ENCODE measurements at regions not wholly inside any gene's neighbourhood (a gene's known extent, or its start where the extent isn't known, plus 50 kb on each side); places are given as distances from the start of the nearest gene placed in this dataset.
A peak's percentile ranks its signal among the peaks of the same experiment; 100 is the strongest.

DNA sequence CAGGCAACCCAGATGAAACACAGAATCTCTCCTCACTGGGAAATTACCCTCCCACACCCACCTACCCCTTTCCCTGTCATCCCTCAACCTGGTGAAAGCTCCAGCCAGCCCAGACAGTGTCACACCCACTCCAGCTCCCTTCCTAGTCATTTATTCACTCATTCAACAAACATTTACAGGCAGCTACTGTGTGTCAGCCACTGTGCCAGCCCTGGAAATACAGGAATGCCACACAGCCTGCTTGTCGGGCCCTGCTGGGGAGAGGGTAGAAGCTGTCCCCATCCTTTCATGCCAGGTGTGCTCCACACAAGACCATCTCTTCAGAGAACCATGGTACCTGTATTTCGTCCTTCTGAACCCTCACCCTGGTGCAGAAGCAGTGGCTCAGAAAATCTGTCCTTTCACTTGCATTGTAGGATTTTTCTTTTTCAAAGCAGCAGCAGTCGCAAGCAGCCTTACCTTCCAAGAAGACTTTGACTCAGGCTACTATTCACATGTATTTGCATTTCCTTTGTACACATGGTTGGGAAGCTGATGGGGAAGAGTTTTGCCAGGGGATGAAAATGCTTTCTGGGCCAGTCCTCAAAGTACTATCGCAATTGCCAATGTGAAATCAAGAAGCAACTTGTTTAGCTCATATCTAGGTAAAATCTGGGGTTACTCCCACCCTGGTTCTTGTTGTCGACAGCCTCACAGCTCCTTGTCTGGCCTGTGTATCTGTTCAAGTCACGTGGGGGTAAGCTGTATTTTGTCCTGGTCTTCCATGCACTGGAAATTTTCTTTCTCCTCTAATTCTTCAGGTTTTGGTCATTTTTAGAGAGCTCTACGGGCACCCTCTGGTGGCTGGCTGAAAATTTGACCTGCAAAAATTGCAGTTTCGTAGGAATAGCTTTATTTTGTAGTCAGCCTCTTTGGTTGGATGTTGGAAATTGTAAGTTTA is 147.4 kb upstream of the EGLN3 start (continued):
- TF ChIP-seq, protein P1, sequence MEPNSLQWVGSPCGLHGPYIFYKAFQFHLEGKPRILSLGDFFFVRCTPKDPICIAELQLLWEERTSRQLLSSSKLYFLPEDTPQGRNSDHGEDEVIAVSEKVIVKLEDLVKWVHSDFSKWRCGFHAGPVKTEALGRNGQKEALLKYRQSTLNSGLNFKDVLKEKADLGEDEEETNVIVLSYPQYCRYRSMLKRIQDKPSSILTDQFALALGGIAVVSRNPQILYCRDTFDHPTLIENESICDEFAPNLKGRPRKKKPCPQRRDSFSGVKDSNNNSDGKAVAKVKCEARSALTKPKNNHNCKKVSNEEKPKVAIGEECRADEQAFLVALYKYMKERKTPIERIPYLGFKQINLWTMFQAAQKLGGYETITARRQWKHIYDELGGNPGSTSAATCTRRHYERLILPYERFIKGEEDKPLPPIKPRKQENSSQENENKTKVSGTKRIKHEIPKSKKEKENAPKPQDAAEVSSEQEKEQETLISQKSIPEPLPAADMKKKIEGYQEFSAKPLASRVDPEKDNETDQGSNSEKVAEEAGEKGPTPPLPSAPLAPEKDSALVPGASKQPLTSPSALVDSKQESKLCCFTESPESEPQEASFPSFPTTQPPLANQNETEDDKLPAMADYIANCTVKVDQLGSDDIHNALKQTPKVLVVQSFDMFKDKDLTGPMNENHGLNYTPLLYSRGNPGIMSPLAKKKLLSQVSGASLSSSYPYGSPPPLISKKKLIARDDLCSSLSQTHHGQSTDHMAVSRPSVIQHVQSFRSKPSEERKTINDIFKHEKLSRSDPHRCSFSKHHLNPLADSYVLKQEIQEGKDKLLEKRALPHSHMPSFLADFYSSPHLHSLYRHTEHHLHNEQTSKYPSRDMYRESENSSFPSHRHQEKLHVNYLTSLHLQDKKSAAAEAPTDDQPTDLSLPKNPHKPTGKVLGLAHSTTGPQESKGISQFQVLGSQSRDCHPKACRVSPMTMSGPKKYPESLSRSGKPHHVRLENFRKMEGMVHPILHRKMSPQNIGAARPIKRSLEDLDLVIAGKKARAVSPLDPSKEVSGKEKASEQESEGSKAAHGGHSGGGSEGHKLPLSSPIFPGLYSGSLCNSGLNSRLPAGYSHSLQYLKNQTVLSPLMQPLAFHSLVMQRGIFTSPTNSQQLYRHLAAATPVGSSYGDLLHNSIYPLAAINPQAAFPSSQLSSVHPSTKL (CRISPR knock-in tag; IDR thresholded peaks at IDR 0.05): peak; percentile 63
- TF ChIP-seq, protein P2, sequence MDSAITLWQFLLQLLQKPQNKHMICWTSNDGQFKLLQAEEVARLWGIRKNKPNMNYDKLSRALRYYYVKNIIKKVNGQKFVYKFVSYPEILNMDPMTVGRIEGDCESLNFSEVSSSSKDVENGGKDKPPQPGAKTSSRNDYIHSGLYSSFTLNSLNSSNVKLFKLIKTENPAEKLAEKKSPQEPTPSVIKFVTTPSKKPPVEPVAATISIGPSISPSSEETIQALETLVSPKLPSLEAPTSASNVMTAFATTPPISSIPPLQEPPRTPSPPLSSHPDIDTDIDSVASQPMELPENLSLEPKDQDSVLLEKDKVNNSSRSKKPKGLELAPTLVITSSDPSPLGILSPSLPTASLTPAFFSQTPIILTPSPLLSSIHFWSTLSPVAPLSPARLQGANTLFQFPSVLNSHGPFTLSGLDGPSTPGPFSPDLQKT (CRISPR knock-in tag; IDR thresholded peaks at IDR 0.05; ENCODE audit: borderline replicate concordance): no peak
- TF ChIP-seq ZNF274 (CRISPR knock-in tag; IDR thresholded peaks at IDR 0.05) (no peak; the same call in 1 of the 2 replicates), PHB2 (IDR thresholded peaks at IDR 0.05; ENCODE audit: partially characterized antibody) (no peak), ESRRA (CRISPR knock-in tag; IDR thresholded peaks at IDR 0.05; ENCODE audit: low read depth) (no peak; the same call in 1 of the 2 replicates), ZNF546 (CRISPR knock-in tag; conservative IDR thresholded peaks at IDR 0.05) (no peak), ZNF20 (CRISPR knock-in tag; IDR thresholded peaks at IDR 0.05) (no peak), FOXJ3 (CRISPR knock-in tag; IDR thresholded peaks at IDR 0.05; ENCODE audit: borderline replicate concordance) (no peak), PHF21A (CRISPR knock-in tag; IDR thresholded peaks at IDR 0.05) (no peak), NR2F1 (CRISPR knock-in tag; IDR thresholded peaks at IDR 0.05) (no peak; a peak in 1 of 4 replicates), NCOR1 (IDR thresholded peaks at IDR 0.05; ENCODE audit: borderline replicate concordance, low read length) (no peak), REXO4 (CRISPR knock-in tag; IDR thresholded peaks at IDR 0.05; ENCODE audit: borderline replicate concordance) (no peak), ZBTB42 (CRISPR knock-in tag; IDR thresholded peaks at IDR 0.05) (no peak), EED (CRISPR knock-in tag; IDR thresholded peaks at IDR 0.05) (peak; percentile 49; the same call in 1 of the 2 replicates), ZNF790 (CRISPR knock-in tag; IDR thresholded peaks at IDR 0.05; ENCODE audit: borderline replicate concordance) (no peak), HHEX (CRISPR knock-in tag; IDR thresholded peaks at IDR 0.05) (no peak), MEIS1 (CRISPR knock-in tag; IDR thresholded peaks at IDR 0.05; ENCODE audit: borderline replicate concordance) (0 out of 2 replicates have a peak, but pooled peaks have one; percentile 57), ZNF253 (CRISPR knock-in tag; IDR thresholded peaks at IDR 0.05; ENCODE audit: borderline replicate concordance) (peak; percentile 33; the same call in 1 of the 2 replicates)
- TF ChIP-seq, protein P3, sequence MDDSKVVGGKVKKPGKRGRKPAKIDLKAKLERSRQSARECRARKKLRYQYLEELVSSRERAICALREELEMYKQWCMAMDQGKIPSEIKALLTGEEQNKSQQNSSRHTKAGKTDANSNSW (CRISPR knock-in tag; IDR thresholded peaks at IDR 0.05; ENCODE audit: borderline replicate concordance): no peak
- TF ChIP-seq, protein P4, sequence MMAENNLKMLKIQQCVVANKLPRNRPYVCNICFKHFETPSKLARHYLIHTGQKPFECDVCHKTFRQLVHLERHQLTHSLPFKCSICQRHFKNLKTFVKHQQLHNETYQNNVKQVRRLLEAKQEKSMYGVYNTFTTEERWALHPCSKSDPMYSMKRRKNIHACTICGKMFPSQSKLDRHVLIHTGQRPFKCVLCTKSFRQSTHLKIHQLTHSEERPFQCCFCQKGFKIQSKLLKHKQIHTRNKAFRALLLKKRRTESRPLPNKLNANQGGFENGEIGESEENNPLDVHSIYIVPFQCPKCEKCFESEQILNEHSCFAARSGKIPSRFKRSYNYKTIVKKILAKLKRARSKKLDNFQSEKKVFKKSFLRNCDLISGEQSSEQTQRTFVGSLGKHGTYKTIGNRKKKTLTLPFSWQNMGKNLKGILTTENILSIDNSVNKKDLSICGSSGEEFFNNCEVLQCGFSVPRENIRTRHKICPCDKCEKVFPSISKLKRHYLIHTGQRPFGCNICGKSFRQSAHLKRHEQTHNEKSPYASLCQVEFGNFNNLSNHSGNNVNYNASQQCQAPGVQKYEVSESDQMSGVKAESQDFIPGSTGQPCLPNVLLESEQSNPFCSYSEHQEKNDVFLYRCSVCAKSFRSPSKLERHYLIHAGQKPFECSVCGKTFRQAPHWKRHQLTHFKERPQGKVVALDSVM (CRISPR knock-in tag; IDR thresholded peaks at IDR 0.05): no peak

All from HepG2 (cell line).